Medulla oblongata (tissue), 1 donor: ENCODE measurements at regions not wholly inside any gene's neighbourhood (a gene's known extent, or its start where the extent isn't known, plus 50 kb on each side); places are given as distances from the start of the nearest gene placed in this dataset.

Source experiments
- DNase-seq: peaks from one replicate; pipeline ENCODE4 v3.0.0-alpha.2; 2015; ENCODE audit errors: extremely low spot score

GRCh38 chr13:74043237-74043636, 91.0 kb downstream of the KLF12 start:
- DNase-seq: no peak

- peak; percentile 17 for DNase-seq
These were observed 94.0 kb downstream of the KLF12 start for GRCh38 chr13:74040200-74040599.

GRCh38 chr13:74039667-74040066, 94.5 kb downstream of the KLF12 start:
- DNase-seq: no peak

GRCh38 chr13:74039154-74039553, 95.0 kb downstream of the KLF12 start:
- DNase-seq: no peak

- DNase-seq: no peak
These were observed 96.4 kb downstream of the KLF12 start for GRCh38 chr13:74037762-74038161.

- DNase-seq: no peak
These were observed 97.8 kb downstream of the KLF12 start for GRCh38 chr13:74036373-74036772.

- DNase-seq: no peak
These were observed 98.3 kb downstream of the KLF12 start for GRCh38 chr13:74035896-74036295.

- DNase-seq: no peak
These were observed 101.9 kb downstream of the KLF12 start for GRCh38 chr13:74032325-74032724.

- no peak for DNase-seq
These were observed 106.9 kb downstream of the KLF12 start for GRCh38 chr13:74027161-74027779.

GRCh38 chr13:74026753-74027152, 107.5 kb downstream of the KLF12 start:
- DNase-seq: no peak

- no peak for DNase-seq
These were observed 108.8 kb downstream of the KLF12 start for GRCh38 chr13:74025369-74025768.

- DNase-seq: no peak
These were observed 109.3 kb downstream of the KLF12 start for GRCh38 chr13:74024856-74025255.

GRCh38 chr13:74024314-74024713, 109.9 kb downstream of the KLF12 start:
- DNase-seq: no peak

- no peak for DNase-seq
These were observed 110.7 kb downstream of the KLF12 start for GRCh38 chr13:74023484-74023883.

GRCh38 chr13:74021505-74021904, 112.7 kb downstream of the KLF12 start:
- DNase-seq: no peak

- DNase-seq: no peak
These were observed 116.2 kb downstream of the KLF12 start for GRCh38 chr13:74018062-74018431.

- no peak for DNase-seq
These were observed 116.7 kb downstream of the KLF12 start for GRCh38 chr13:74017301-74018061.

- DNase-seq: no peak
These were observed 119.1 kb downstream of the KLF12 start for GRCh38 chr13:74015137-74015536.

GRCh38 chr13:74009100-74009668, 125.0 kb downstream of the KLF12 start:
- no peak for DNase-seq

- no peak for DNase-seq
These were observed 127.5 kb downstream of the KLF12 start for GRCh38 chr13:74006666-74007065.

- no peak for DNase-seq
These were observed 128.7 kb downstream of the KLF12 start for GRCh38 chr13:74005320-74006157.

GRCh38 chr13:74004109-74004508, 130.1 kb downstream of the KLF12 start:
- no peak for DNase-seq
